NT2/D1 (cell line): ENCODE measurements at regions not wholly inside any gene's neighbourhood (a gene's known extent, or its start where the extent isn't known, plus 50 kb on each side); places are given as distances from the start of the nearest gene placed in this dataset.

Experiments used
- SUZ12 ChIP-seq: IDR thresholded peaks from 2 replicates; pipeline ENCODE4 v1.6.1; 2011; ENCODE audit not compliant: insufficient read length, insufficient read depth; ENCODE audit errors: extremely low read depth
- YY1 ChIP-seq: IDR thresholded peaks from 2 replicates; pipeline ENCODE4 v1.6.1; 2011; ENCODE audit not compliant: insufficient read length, insufficient read depth
- ZNF274 ChIP-seq: IDR thresholded peaks from 2 replicates; pipeline ENCODE4 v1.6.1; 2011; ENCODE audit warnings: mild to moderate bottlenecking, low read depth, low read length

DNA sequence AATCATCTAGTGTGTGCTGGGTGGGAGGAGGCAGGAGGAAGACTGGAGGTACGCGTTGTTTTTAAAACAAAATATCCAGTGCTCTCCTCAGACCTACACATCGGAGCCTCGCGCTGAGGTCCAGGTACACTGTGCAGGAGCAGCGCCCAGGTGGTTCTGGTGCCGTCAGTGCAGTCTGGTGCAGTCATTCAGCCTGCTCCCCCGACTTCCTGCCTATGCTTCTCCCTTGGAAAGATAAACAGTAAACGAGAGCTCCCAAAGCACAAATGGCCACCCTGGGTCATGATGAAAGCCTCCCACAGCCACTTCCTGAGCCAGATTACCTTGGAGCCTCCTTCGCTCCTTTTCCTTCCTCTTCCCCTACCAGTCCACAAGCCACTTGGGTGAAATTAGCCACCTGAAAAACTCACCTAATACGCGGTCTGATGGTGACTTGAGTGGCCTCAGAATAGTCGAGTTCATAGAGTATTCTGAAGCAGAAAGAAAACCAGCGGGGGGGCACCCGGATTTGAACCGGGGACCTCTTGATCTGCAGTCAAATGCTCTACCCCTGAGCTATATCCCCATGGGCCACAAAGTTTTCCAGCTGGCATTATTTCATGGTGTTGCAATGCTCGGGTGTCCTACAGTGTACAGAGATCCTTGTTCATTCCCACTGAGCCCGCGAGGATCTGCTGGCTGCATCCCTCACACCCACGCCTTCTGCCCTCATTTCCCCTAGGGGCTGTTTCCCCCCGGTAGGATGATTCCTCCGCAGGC, 82.5 kb downstream of the ZNF467 start:
- TF ChIP-seq YY1 = no peak
- no peak for TF ChIP-seq ZNF274
- no peak for TF ChIP-seq SUZ12
